MM.1S (cell line): ENCODE measurements at regions not wholly inside any gene's neighbourhood (a gene's known extent, or its start where the extent isn't known, plus 50 kb on each side); places are given as distances from the start of the nearest gene placed in this dataset.

Experiments used
- CTCF ChIP-seq: fragments of 300-600 bp; sonication (generic); IDR thresholded peaks from 2 replicates; pipeline ENCODE4 v1.5.1; 2016; ENCODE audit warnings: antibody characterized with exemption, low read length, mixed read lengths
- EZH2 ChIP-seq: fragments of 300-600 bp; sonication (generic); optimal IDR thresholded peaks from 2 replicates; pipeline ENCODE3; 2017; ENCODE audit warnings: low read depth, mild to moderate bottlenecking, antibody characterized with exemption, low read length, mixed read lengths

DNA sequence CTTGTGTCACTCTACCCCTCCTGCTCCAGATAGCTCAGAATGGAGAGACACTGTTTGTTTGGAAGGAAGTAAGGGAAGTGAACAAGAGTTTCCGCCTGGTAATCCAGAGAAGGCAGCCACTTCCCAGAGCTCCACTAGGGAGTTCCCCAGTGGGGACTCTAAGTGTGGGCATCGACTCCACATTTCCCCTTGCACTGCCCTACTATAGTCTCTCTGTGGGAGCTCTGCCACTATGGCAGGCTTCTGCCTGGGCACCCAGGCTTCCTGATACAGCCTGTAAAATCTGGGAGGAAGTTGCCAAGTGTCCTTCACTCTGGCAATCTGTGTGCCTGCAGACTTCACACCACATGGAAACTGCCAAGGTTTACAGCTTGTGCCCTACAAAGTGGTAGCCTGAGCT, 245.8 kb upstream of the DMD start:
- TF ChIP-seq CTCF (no peak), EZH2 (no peak)
